NOMO-1 (cell line): ENCODE measurements at regions not wholly inside any gene's neighbourhood (a gene's known extent, or its start where the extent isn't known, plus 50 kb on each side); places are given as distances from the start of the nearest gene placed in this dataset.

ENCODE experiments used
- DNase-seq, 2 experiments: peaks; one replicate each; lab custom pipeline; 2025; ENCODE audit not compliant: unreplicated experiment in 2 of 2; lab: John Stamatoyannopoulos, UW

GRCh38 chr14:89501381-89501780, 84.3 kb upstream of the FOXN3 start:
- no peak for DNase-seq

- DNase-seq, result no peak
Observed at GRCh38 chr14:89500303-89500702, 83.3 kb upstream of the FOXN3 start.

- DNase-seq, result peak; percentile 9 to 31
Observed at GRCh38 chr14:89498878-89499277, 81.8 kb upstream of the FOXN3 start.

- no peak for DNase-seq
Observed at GRCh38 chr14:89495718-89496117, 78.7 kb upstream of the FOXN3 start.

- DNase-seq, result no peak
Observed at GRCh38 chr14:89493877-89494634, 77.0 kb upstream of the FOXN3 start.

GRCh38 chr14:89493406-89493805, 76.4 kb upstream of the FOXN3 start:
- no peak for DNase-seq

- DNase-seq, result no peak
Observed at GRCh38 chr14:89491711-89492381, 74.8 kb upstream of the FOXN3 start.

GRCh38 chr14:89490466-89490865, 73.4 kb upstream of the FOXN3 start:
- no peak for DNase-seq

- DNase-seq, result peak; percentile 20 to 42
Observed at GRCh38 chr14:89489761-89490437, 72.9 kb upstream of the FOXN3 start.

- peak; percentile 72 to 88 for DNase-seq
Observed at GRCh38 chr14:89486961-89487360, 69.9 kb upstream of the FOXN3 start.

GRCh38 chr14:89486505-89486904, 69.5 kb upstream of the FOXN3 start:
- DNase-seq, result peak; percentile 31 to 70

- no peak for DNase-seq
Observed at GRCh38 chr14:89485264-89485663, 68.2 kb upstream of the FOXN3 start.

GRCh38 chr14:89484051-89484844, 67.2 kb upstream of the FOXN3 start:
- peak; percentile 80 to 90 for DNase-seq

- no peak for DNase-seq
Observed at GRCh38 chr14:89481196-89481595, 64.2 kb upstream of the FOXN3 start.

GRCh38 chr14:89480278-89480677, 63.2 kb upstream of the FOXN3 start:
- no peak for DNase-seq

GRCh38 chr14:89479802-89480201, 62.8 kb upstream of the FOXN3 start:
- peak; percentile 82 to 91 for DNase-seq

- DNase-seq, result no peak
Observed at GRCh38 chr14:89477391-89477790, 60.4 kb upstream of the FOXN3 start.

- DNase-seq, result no peak
Observed at GRCh38 chr14:89476354-89476896, 59.4 kb upstream of the FOXN3 start.

- no peak for DNase-seq
Observed at GRCh38 chr14:89474464-89474863, 57.4 kb upstream of the FOXN3 start.

GRCh38 chr14:89473989-89474388, 57.0 kb upstream of the FOXN3 start:
- DNase-seq, result no peak

- DNase-seq, result no peak
Observed at GRCh38 chr14:89473569-89473968, 56.5 kb upstream of the FOXN3 start.
